GM12892 (cell line): ENCODE measurements at regions not wholly inside any gene's neighbourhood (a gene's known extent, or its start where the extent isn't known, plus 50 kb on each side); places are given as distances from the start of the nearest gene placed in this dataset.

Experiments used
- POLR2A ChIP-seq: IDR thresholded peaks from 2 replicates; pipeline ENCODE4 v1.6.1; 2011; ENCODE audit warnings: low read depth, low read length, control low read depth
- POLR2AphosphoS5 ChIP-seq: IDR thresholded peaks from 2 replicates; pipeline ENCODE4 v1.6.1; 2011; ENCODE audit warnings: low read depth, low read length, control low read depth

GRCh38 chr10:131617113-131617858 lies 283.5 kb upstream of the PPP2R2D start:
- TF ChIP-seq POLR2A, result no peak
- no peak for TF ChIP-seq POLR2AphosphoS5
